ENCODE measurements at regions not wholly inside any gene's neighbourhood (a gene's known extent, or its start where the extent isn't known, plus 50 kb on each side); places are given as distances from the start of the nearest gene placed in this dataset.

DNA sequence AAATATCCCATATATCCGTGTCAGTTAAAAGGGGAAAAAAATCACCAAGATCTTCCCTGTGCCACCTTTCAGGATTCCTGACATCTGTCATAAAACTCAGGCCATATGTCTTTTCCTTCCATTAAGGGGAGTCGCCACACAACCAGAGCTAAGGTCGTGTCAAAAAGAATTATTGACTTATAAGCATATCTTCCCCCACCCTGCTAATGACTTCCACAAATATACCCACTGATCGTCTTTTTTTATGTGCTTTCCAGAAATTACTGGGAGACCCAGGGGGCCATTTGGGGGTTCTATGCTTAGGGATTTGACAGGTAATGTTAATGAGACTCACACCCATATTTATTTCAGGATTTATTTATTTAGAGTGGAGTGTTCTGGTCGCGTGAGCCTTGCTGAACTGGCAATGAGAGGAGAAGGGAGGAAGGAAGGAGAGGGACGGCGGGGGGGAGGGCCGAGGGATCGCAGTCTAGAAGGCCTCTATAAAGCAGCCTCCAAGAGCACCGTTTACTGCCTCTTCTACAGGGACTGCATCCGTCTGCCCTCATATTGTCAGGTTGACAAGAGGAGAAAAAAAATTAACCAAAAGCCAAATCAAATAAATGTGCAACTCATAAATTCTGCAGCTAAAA lies 135.7 kb upstream of the MGMT start:
- intact Hi-C loops (cut with micrococcal nuclease): no loop called here

GRCh38 chr10:129331839-129332220 lies 135.2 kb upstream of the MGMT start:
- intact Hi-C loops (cut with micrococcal nuclease): loop anchor here (1.0 kb wide), 1 partner anchor 297 kb away; no protein-coding TSS in a partner anchor

- intact Hi-C loops (cut with micrococcal nuclease): loop anchor here (1.0 kb wide), 1 partner anchor 297 kb away; no protein-coding TSS in a partner anchor
These were observed 134.6 kb upstream of the MGMT start for GRCh38 chr10:129332476-129332875.

DNA sequence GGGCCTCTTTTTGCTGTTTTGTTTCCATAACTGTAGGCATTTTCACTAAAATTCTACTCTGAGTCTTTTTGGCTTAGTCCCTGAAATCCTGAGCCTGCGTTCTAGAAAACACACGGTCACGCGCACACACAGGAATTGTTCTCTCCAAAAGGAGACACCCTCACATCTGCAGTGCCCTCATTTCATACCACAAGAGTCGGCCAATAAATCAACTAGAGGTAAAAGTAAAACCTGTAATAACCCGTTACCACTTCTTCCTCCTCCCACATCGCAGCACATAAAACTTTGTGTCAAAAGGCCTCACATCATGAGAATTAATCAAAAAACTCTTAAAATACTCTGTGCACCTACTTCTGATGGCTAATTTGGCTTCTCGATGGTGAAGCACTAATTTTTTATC lies 133.3 kb upstream of the MGMT start:
- intact Hi-C loops (cut with micrococcal nuclease): no loop called here

DNA sequence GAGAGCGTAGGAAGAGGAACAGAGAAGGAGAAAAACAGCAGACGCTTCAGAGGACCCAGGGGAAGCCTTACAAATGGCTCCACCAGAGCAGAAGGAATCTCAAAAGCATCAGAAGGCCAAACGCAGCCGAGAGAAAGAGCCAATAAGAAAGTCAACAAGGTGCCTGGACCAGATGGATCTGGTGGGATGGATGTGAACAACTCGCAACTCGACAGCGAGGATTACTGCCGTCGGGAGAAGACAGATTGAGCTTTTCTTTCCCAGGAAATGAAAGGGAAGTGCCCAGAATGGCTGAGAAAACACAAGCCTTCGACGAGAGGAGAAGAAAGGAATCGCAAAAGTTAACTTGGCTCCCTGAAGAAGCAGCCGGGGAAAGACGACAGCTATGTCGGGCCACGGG lies 132.8 kb upstream of the MGMT start:
- intact Hi-C loops (cut with micrococcal nuclease): no loop called here

- intact Hi-C loops (cut with micrococcal nuclease): no loop called here
These were observed 131.6 kb upstream of the MGMT start for GRCh38 chr10:129335396-129335795.

DNA sequence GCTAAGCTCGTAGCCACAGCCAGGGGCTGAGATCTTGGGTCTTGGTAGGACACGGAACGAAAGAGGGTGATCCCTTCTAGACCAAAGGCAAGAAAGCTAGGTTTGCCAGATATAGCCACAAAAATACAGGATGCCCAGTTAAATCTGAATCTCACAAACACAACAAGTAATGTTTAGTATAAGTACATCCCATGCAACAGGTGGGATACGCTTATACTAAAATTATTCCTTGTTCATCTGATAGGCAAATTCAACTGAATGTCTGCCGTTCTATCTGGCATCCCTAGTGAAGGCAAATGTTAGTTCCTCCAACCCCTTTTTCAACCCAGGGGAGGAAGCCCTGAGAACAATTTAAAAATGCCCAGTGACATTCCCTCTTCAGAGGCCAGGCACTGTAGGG lies 131.1 kb upstream of the MGMT start:
- intact Hi-C loops (cut with micrococcal nuclease): no loop called here

GRCh38 chr10:129339191-129339590 lies 127.8 kb upstream of the MGMT start:
- intact Hi-C loops (cut with micrococcal nuclease): no loop called here

GRCh38 chr10:129339841-129340240 lies 127.2 kb upstream of the MGMT start:
- intact Hi-C loops (cut with micrococcal nuclease): no loop called here

- intact Hi-C loops (cut with micrococcal nuclease): no loop called here
These were observed 126.0 kb upstream of the MGMT start for GRCh38 chr10:129341087-129341486.

DNA sequence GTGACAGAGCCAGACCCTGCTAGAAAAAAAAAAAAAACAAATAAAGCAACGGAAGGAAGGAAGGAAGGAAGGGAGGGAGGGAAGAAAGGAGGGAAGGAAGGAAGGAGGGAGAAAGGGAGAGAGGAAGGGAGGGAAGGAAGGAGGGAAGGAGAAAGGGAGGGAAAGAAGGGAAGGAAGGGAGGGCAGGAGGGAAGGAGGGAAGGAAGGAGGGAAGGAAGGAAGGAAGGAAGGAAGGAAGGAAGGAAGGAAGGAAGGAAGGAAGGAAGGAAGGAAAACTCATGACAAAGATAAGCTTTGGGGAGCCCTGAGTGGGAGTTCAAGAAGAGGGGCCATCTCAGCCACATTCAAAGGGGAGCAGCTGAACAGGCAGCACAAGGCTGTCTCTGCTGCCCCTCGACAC lies 124.7 kb upstream of the MGMT start:
- intact Hi-C loops (cut with micrococcal nuclease): no loop called here

- intact Hi-C loops (cut with micrococcal nuclease): no loop called here
These were observed 123.9 kb upstream of the MGMT start for GRCh38 chr10:129343141-129343540.

DNA sequence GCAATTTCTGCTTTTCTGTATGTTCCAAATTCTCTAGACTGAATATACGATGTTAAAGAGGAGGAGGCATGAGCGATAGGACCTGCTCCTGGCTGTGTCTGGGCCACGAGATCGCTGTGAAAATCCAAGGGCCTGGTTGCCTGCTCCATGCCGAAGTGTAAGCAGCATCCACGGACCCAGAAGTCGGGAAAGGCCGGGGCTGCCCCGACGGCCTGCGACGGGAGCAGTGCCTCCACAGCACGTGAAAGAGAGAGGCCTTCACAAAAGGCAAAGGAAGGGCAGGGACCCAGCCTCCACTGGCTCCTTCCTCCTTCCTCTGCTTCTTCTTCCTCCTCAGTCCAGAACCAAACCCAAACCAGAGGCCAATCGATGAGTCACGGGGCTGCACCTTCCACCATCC lies 122.9 kb upstream of the MGMT start:
- intact Hi-C loops (cut with micrococcal nuclease): no loop called here

GRCh38 chr10:129344731-129345355 lies 122.2 kb upstream of the MGMT start:
- intact Hi-C loops (cut with micrococcal nuclease): no loop called here

GRCh38 chr10:129345763-129346162 lies 121.3 kb upstream of the MGMT start:
- intact Hi-C loops (cut with micrococcal nuclease): no loop called here

DNA sequence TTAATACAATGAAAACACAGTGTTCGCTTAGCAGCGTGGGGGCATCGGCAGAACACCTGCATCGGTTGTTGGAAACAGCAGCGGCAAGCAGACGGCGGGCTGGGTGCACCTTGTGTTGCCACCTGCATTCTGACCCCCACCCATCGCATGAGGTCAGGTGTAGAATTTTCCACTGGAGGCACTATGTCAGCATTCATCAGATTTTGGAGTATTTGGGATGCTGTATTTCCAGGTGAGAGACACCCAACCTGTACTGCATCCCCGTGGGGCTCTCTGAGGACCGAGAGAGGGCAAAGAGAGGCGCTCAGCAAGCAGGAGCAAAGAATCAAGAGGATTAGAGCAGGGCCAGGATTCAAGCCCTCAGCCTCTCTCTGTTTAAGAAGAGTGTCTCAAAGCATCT lies 116.4 kb upstream of the MGMT start:
- intact Hi-C loops (cut with micrococcal nuclease): no loop called here

GRCh38 chr10:129353101-129353500 lies 113.9 kb upstream of the MGMT start:
- intact Hi-C loops (cut with micrococcal nuclease): no loop called here

GRCh38 chr10:129360046-129360445 lies 107.0 kb upstream of the MGMT start:
- intact Hi-C loops (cut with micrococcal nuclease): no loop called here

- intact Hi-C loops (cut with micrococcal nuclease): no loop called here
These were observed 105.2 kb upstream of the MGMT start for GRCh38 chr10:129361676-129362376.

DNA sequence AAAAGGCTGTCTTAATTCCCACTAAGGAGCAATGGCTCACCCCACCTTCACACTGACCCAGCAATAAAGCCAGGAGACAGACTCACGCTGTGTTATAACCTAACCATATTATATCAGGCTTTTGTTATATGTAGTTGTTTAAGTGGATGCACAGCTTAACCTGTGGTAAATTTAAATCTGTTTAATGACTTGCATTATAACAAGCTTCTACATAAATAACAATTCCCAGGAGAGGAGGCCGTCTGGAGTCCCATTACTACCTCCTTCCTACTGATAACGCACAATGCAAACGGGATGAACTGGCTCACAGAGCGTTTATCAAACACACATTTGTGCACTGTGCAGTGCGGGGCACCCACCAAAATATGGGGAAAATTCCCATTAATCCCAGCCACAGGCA lies 102.1 kb upstream of the MGMT start:
- intact Hi-C loops (cut with micrococcal nuclease): no loop called here

- intact Hi-C loops (cut with micrococcal nuclease): no loop called here
These were observed 101.2 kb upstream of the MGMT start for GRCh38 chr10:129365767-129366402.

DNA sequence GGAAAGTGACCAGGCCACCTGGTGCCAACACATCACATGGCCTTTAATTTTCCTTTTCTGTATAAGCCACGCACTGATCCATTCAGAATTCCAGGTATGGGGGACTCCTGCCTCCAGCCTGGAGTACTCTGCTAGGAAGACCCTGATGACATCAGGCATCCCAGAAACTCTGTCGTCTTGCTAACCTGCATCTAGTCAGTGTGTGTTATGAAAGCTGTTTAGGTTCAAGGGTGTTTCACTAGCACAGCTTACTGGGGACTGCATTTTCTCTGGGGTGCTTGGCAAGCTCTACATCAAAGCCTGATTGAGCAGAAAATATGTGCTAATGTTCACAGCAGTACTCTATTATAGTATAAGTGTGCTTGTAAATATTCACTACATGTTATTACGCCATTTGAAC lies 100.6 kb upstream of the MGMT start:
- intact Hi-C loops (cut with micrococcal nuclease): no loop called here

Measured in T-helper 1 cell treated with Interleukin-12 subunit alpha and Interleukin-12 subunit beta and Interleukin-4 antibody, amounts not matched to agents 30 ng/mL and 1 ng/mL, for 36 hours (primary cell).